Keratinocyte (primary cell): ENCODE measurements at regions not wholly inside any gene's neighbourhood (a gene's known extent, or its start where the extent isn't known, plus 50 kb on each side); places are given as distances from the start of the nearest gene placed in this dataset.

Experiments
- DNase-seq: peaks from one replicate; pipeline ENCODE4 v3.0.0-alpha.2; 2011; ENCODE audit warnings: low read depth, missing footprints, low spot score
- FAIRE-seq: peaks from 2 replicates; lab custom pipeline; 2011; peaks lifted over from hg19 to GRCh38; lab: Jason Lieb, UNC
- H2AFZ ChIP-seq: 2 replicates; pipeline ENCODE4 v1.6.0; 2012; ENCODE audit warnings: low read length, control low read depth, inconsistent platforms; ENCODE audit not compliant: control insufficient read depth
- H3K27ac ChIP-seq: 2 replicates; pipeline ENCODE4 v1.5.1; 2011; ENCODE audit warnings: low read length; ENCODE audit not compliant: control insufficient read depth, insufficient read depth
- H3K27me3 ChIP-seq: 3 replicates; pipeline ENCODE4 v1.6.0; 2011; ENCODE audit warnings: low read length; ENCODE audit not compliant: control insufficient read depth, insufficient read depth; ENCODE audit errors: extremely low read depth
- H3K36me3 ChIP-seq, 2 experiments: 2 replicates in 1 of 2; 3 replicates in 1 of 2; pipeline ENCODE4 v1.5.1; 2011; ENCODE audit warnings: low read length in 2 of 2, mild to moderate bottlenecking in 1 of 2; ENCODE audit not compliant: control insufficient read depth in 2 of 2, insufficient read depth in 2 of 2; ENCODE audit errors: extremely low read depth in 1 of 2
- H3K4me1 ChIP-seq: 3 replicates; pipeline ENCODE4 v1.5.1; 2011; ENCODE audit warnings: low read length; ENCODE audit not compliant: control insufficient read depth, insufficient read depth; ENCODE audit errors: extremely low read depth
- H3K4me2 ChIP-seq: 3 replicates; pipeline ENCODE4 v1.6.0; 2011; ENCODE audit warnings: low read depth, low read length; ENCODE audit not compliant: control insufficient read depth, insufficient read depth; ENCODE audit errors: extremely low read depth
- H3K4me3 ChIP-seq, 3 experiments: fragments of 200-600 bp in 1 of 3; sonication (generic) in 1 of 3; 2 replicates in 2 of 3; 3 replicates in 1 of 3; pipeline ENCODE4 v1.5.1; 2011 to 2016; ENCODE audit warnings: low read length in 3 of 3, mild to moderate bottlenecking in 3 of 3, control low read depth in 2 of 3, inconsistent platforms in 1 of 3, low read depth in 1 of 3, mixed read lengths in 1 of 3, mixed run types in 1 of 3, moderate library complexity in 1 of 3; ENCODE audit not compliant: control insufficient read depth in 2 of 3, insufficient read depth in 2 of 3; ENCODE audit errors: extremely low read depth in 1 of 3
- H3K79me2 ChIP-seq: 2 replicates; pipeline ENCODE4 v1.6.0; 2012; ENCODE audit warnings: low read length; ENCODE audit not compliant: control insufficient read depth, insufficient read depth
- H3K9ac ChIP-seq: 3 replicates; pipeline ENCODE4 v1.6.0; 2011; ENCODE audit warnings: low read length; ENCODE audit not compliant: control insufficient read depth, insufficient read depth; ENCODE audit errors: extremely low read depth
- H3K9me1 ChIP-seq: 3 replicates; pipeline ENCODE4 v1.6.0; 2011; ENCODE audit warnings: low read length; ENCODE audit not compliant: control insufficient read depth, insufficient read depth; ENCODE audit errors: extremely low read depth
- H3K9me3 ChIP-seq: 2 replicates; pipeline ENCODE4 v1.5.1; 2012; ENCODE audit warnings: low read depth, low read length; ENCODE audit not compliant: control insufficient read depth
- H4K20me1 ChIP-seq: 3 replicates; pipeline ENCODE4 v1.6.0; 2011; ENCODE audit warnings: low read length; ENCODE audit not compliant: control insufficient read depth, insufficient read depth; ENCODE audit errors: extremely low read depth
- EZH2 ChIP-seq: IDR thresholded peaks from one replicate; pipeline ENCODE4 v1.6.1; 2012; ENCODE audit warnings: inconsistent platforms, mild to moderate bottlenecking, low read length, moderate library complexity
- dilution Hi-C: fragments of 300-500 bp; cut with MboI; formaldehyde crosslinking; loops from one replicate; pipeline ENCODE4 v1.7.0; 2020; ENCODE audit warnings: low sequenced_read_pairs; ENCODE audit not compliant: extremely low pct_ligation_motif_present
- TF ChIP-seq, protein P1 (sequence below), 3 experiments: IDR thresholded peaks in 1 of 3; conservative IDR thresholded peaks in 1 of 3; optimal IDR thresholded peaks in 1 of 3; 2 replicates in 2 of 3; 3 replicates in 1 of 3; pipeline versions ENCODE3 to v1.5.1; 2011; ENCODE audit warnings: low read length in 3 of 3, mild to moderate bottlenecking in 3 of 3, moderate library complexity in 2 of 3, control low read depth in 1 of 3, inconsistent platforms in 1 of 3; ENCODE audit not compliant: insufficient read depth in 2 of 3; ENCODE audit errors: extremely low read depth in 1 of 3

DNA sequence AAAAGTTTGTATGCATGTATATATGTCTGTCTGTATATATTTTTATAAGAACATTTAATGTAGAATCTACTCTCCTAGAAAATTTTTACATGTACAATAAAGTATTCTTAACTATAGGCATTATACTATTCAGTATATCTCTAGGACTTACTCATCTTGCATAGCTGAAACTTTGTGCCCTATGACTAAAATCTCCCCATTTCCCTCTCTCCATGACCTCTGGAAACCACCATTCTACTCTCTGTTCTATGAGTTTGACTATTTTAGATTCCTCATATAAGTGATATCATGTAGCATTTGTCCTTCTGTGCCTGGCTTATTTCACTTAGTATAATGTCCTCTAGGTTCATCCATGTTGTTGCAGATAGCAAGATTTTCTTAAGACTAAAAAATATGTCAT is 205.1 kb upstream of the SMLR1 start:
- TF ChIP-seq, protein P1, sequence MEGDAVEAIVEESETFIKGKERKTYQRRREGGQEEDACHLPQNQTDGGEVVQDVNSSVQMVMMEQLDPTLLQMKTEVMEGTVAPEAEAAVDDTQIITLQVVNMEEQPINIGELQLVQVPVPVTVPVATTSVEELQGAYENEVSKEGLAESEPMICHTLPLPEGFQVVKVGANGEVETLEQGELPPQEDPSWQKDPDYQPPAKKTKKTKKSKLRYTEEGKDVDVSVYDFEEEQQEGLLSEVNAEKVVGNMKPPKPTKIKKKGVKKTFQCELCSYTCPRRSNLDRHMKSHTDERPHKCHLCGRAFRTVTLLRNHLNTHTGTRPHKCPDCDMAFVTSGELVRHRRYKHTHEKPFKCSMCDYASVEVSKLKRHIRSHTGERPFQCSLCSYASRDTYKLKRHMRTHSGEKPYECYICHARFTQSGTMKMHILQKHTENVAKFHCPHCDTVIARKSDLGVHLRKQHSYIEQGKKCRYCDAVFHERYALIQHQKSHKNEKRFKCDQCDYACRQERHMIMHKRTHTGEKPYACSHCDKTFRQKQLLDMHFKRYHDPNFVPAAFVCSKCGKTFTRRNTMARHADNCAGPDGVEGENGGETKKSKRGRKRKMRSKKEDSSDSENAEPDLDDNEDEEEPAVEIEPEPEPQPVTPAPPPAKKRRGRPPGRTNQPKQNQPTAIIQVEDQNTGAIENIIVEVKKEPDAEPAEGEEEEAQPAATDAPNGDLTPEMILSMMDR (optimal IDR thresholded peaks at IDR 0.05 in 1 of 3, IDR thresholded peaks at IDR 0.05 in 1 of 3, conservative IDR thresholded peaks at IDR 0.05 in 1 of 3; ENCODE audit: extremely low read depth in 1 of 3, insufficient read depth in 2 of 3, low read length in 3 of 3), result no peak
- TF ChIP-seq EZH2, result no peak
- DNase-seq (no peak), FAIRE-seq (no peak)
- Histone ChIP-seq H3K4me2 (no peak overlapping the region), H3K27me3 (no peaks in the 10 kb centered on the region), H2AFZ (no peak overlapping the region), H3K36me3 (no peaks in the 10 kb centered on the region), H3K9ac (no peak overlapping the region), H3K9me1 (no peaks in the 10 kb centered on the region), H3K27ac (no peak overlapping the region), H3K4me3 (no peak overlapping the region), H3K9me3 (no peaks in the 10 kb centered on the region), H3K79me2 (no peaks in the 10 kb centered on the region), H4K20me1 (no peaks in the 10 kb centered on the region), H3K4me1 (peaks cover 11% of the 10 kb centered on the region)
- dilution Hi-C loops, result no loop called here

DNA sequence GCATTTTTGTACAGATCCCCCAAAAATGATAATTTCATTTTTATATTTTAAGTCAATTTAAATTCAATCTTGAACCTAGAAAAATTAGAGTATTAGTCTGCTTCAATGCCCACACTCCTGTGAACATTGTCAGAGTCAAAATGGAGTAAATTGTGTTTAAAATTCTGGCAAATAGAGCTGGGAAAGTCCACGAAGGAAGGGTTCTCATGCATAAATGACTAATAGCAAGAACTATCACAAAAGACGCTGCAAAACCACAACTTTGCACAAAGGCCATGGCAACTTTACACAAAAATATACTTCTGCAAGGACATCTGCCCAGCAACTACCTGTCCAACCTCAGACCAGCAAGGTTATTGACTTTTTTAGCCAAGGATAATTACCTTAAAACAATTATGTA is 203.2 kb upstream of the SMLR1 start:
- no peaks in the 10 kb centered on the region for H4K20me1 ChIP-seq
- H3K36me3 ChIP-seq, result no peaks in the 10 kb centered on the region
- DNase-seq, result no peak
- no peak overlapping the region for H3K4me2 ChIP-seq
- H3K27ac ChIP-seq, result no peak overlapping the region
- H2AFZ ChIP-seq, result no peak overlapping the region
- no peaks in the 10 kb centered on the region for H3K27me3 ChIP-seq
- TF ChIP-seq, protein P1 (optimal IDR thresholded peaks at IDR 0.05 in 1 of 3, IDR thresholded peaks at IDR 0.05 in 1 of 3, conservative IDR thresholded peaks at IDR 0.05 in 1 of 3; ENCODE audit: extremely low read depth in 1 of 3, insufficient read depth in 2 of 3, low read length in 3 of 3), result no peak
- no peak for TF ChIP-seq EZH2
- no peak for FAIRE-seq
- H3K9me3 ChIP-seq, result no peaks in the 10 kb centered on the region
- dilution Hi-C loops, result no loop called here
- no peaks in the 10 kb centered on the region for H3K9me1 ChIP-seq
- no peaks in the 10 kb centered on the region for H3K79me2 ChIP-seq
- H3K4me1 ChIP-seq, result peaks cover 11% of the 10 kb centered on the region
- H3K4me3 ChIP-seq, result no peak overlapping the region
- no peak overlapping the region for H3K9ac ChIP-seq
